Putamen (tissue), 1 donor: ENCODE measurements at regions not wholly inside any gene's neighbourhood (a gene's known extent, or its start where the extent isn't known, plus 50 kb on each side); places are given as distances from the start of the nearest gene placed in this dataset.
"Not testable (repeated sequence)": the region's sequence is repeated elsewhere in the genome, so short reads cannot be mapped to it uniquely, and the experiment has no call there.

Experiments
- DNase-seq: peaks from one replicate; pipeline ENCODE4 v3.0.0-alpha.2; 2016; ENCODE audit warnings: low spot score

DNA sequence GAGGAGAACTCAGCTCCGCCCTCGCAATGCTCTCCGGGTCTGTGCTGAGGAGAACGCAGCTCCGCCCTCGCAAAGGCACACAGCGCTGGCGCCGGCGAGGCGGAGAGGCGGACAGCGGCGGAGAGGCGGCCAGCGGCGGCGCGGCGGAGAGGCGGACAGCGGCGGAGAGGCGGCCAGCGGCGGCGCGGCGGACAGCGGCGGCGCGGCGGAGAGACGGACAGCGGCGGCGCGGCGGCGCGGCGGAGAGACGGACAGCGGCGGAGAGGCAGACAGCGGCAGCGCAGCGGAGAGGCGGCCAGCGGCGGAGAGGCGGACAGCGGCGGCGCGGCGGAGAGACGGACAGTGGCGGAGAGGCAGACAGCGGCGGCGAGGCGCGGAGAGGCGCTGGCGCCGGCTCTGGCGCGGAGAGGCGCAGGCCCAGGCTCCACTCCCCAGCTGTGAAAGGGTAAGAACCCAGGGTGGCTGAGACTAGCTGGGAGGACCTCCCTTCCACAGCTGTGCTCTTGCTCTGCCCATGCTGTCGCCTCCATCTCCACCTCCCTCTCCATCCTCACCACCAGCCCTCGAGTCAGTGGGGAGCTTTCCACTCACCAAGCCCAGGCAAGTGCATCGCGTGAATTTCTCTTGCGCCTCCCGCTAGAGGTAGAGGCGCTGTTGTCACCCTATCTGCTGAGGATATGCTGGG lies 2879.9 kb downstream of the RPIA start:
- DNase-seq: not testable (repeated sequence)

- DNase-seq: not testable (repeated sequence)
These were observed 2881.5 kb downstream of the RPIA start for GRCh38 chr2:91573018-91573417.

- not testable (repeated sequence) for DNase-seq
These were observed 2882.3 kb downstream of the RPIA start for GRCh38 chr2:91573755-91574154.

DNA sequence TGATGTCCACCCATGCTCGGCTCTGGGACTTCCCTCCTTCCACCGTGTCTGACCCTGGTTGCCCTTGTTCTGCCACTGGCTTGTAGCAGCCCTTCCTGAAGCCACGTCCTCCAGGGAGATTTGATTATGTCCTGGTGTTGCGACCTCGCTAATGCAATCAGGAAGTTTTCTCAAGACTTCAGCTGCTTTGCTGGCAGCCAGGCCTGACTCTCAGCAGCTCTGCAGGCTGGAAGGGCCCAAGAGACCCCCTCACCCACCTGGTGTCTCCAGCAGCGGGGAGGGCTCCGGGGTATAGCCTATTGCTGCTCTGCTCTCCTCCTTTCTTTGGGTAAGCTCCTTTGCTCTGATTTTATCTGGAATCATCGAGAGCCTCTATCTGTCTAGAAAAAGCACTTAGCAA lies 2882.8 kb downstream of the RPIA start:
- DNase-seq: not testable (repeated sequence)

DNA sequence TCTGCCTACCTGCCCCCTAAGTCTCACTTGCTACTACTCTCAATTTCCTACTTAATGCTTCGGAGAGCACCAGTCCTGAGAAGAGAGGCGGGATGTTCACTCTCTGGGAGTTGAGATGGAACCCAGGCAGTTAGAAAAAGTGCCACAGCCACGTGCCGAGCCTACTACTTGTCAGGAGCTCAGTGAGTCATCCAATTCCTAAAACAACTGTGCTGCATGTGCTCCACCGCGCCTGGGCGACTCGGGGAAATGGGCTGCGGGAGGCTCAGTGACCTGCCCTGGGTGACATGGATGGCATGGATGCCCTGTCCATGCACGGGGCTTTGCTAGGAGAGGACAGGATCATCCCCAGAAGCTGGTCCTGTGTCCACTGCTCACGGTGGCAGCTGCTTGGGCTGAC lies 2884.2 kb downstream of the RPIA start:
- not testable (repeated sequence) for DNase-seq

- not testable (repeated sequence) for DNase-seq
These were observed 2885.9 kb downstream of the RPIA start for GRCh38 chr2:91577406-91577805.

DNA sequence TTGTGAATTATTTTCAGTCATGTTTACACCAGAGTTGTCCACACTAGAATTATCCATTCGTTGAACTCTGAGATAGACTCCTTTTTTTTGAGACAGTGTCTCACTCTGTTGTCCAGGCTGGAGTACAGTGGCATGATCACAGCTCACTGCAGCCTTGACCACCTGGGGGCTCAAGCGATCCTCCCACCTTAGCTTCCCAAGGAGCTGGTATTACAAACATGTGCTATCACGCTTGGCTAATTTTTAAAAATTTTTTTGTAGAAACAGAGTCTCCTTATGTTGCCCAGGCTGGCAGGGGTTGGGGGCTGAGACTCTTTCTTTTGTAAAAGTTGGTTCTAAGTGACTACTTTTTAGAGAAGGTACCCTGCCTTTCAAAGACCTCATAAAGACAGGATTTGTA lies 2887.2 kb downstream of the RPIA start:
- DNase-seq: not testable (repeated sequence)

DNA sequence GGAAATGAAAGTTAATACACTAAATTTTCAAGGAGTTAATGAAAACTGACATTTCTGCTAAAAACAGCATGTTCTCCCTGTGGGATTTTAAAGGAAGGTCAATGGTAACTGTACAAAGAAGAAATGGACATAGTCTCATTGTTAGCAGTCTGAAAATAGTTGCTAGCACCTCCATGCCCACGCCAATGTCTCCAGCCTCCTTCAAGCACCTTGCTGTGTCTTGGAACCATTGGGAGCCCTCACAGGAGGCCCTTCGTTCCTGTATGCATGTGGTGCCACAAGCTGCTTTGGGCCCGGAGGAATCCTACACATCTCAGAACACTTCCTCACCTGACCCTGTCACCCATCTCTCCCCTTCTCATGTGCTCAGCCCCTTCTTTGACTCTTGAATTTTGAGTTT lies 2888.1 kb downstream of the RPIA start:
- DNase-seq: not testable (repeated sequence)

GRCh38 chr2:91580043-91580442 lies 2888.6 kb downstream of the RPIA start:
- DNase-seq: not testable (repeated sequence)

DNA sequence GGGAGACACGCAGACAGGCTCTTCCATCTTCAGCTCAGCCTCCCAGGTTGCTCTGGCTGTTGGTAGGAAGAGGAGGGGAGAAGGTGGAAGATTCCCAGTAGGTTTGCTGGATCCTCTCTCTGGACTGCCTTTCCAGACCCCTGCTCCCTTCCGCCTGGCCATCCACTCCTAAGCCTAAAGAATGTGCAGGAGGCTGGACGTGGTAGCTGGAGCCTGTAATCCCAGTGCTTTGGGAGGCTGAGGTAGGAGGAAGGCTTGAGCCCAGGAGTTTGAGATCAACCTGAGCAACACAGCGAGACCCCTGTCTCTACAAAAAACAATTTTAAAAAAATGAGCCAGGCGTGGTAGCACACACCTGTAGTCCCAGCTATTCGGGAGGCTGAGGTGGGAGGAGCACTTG lies 2895.6 kb downstream of the RPIA start:
- not testable (repeated sequence) for DNase-seq

DNA sequence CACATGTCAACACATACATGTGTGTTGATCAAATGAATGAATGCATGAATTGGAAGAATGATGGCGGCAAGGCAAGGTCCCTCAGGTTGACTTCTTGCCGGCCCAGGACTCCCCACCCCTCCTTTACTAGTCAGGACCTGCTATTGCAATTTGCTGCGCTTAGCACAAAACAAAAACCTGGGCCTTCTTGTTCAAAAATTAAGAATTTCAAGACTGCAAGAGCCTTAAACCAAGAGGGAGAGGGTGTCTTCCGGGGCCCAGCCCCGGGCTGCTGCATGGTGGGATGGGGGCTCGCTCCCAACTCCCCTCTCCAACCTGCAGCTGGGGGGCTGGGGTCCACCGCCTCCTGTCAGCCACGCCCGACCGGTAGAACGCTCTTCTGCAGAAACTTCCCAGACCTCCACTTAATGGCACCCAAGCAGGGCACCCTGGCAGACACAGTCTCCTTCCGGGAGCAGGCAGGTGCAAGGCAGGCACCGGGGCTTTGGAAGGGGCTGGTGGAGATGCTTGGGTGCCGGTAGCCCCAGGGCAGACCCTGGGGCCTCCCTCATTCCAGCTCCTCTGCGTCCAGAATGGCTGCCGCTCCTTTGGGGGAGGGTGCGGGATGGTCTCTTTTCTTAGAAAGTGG lies 2896.5 kb downstream of the RPIA start:
- DNase-seq: not testable (repeated sequence)

GRCh38 chr2:91588782-91589223 lies 2897.3 kb downstream of the RPIA start:
- DNase-seq: not testable (repeated sequence)

DNA sequence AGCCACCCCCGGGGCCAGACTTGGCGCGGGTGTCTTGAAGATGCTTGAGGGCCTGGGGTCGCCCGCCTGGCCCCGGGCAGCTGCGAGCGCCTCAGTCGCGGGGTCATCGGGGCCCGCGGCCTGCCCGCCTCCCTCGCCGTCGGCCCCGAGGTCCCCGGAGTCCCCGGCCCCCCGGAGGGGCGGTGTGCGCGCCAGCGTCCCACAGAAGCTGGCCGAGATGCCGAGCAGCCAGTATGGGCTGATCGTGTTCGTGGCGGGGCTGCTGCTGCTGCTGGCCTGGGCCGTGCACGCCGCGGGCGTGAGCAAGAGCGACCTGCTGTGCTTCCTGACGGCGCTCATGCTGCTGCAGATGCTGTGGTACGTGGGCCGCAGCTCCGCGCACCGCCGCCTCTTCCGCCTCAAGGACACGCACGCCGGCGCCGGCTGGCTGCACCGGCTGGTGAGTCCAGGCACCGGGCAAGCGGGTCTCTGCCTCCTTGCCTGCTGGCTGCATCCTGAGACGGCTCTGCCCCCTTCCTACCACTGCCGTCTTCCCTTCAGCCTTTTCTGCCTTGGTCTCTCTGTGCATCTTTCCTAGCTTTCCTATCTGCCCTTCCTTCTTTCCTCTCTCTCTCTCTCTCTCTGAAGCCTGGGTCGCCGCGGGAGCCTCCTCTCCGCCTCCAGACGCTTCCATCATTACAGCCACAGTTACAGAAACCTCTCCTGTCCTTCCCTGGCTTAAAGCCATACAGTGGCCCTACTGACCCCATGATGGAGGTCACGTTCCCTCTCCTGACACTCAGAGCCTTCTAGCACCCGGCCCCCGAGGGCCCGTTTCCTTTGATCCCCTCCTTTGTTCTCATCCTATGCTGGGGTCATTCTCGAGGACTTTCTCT lies 2898.2 kb downstream of the RPIA start:
- DNase-seq: not testable (repeated sequence)

DNA sequence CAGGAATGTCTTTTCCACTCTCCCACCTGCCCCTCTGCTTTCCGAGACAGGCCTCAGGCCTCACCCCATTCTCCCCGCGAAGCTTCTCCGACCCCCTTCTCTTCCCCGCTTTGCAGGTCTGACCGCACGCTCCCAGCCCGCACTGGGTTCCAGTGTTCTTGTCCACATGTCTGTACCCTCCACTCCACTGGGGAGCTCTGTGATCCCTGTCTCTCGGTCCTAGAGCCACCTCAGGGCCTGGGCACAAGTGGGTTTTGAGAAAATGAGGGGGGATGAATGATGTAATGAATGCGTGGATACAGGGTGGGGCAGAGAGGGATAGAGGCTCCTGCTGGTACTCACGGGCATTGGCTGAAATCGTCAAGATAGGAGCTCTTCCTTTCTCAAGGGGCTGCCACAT lies 2898.9 kb downstream of the RPIA start:
- DNase-seq: not testable (repeated sequence)

DNA sequence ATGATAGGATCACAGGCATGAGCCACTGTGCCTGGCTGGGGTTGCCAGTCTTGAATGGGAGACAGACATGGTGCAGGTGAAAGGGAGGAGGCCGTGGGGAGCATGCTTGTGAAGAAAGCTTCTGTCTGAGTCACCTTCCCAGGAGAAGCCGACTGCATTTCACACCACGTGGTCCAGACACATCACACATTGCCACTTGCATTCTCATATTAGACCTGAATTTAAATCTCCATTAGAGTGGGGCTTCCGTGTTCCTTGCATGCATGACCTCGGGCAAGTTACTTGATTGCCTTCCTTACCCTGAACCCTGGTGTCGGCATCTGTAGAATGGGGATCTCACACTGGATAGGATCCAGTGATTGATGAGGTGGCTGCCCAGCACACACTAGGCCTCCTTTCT lies 2899.6 kb downstream of the RPIA start:
- DNase-seq: not testable (repeated sequence)

DNA sequence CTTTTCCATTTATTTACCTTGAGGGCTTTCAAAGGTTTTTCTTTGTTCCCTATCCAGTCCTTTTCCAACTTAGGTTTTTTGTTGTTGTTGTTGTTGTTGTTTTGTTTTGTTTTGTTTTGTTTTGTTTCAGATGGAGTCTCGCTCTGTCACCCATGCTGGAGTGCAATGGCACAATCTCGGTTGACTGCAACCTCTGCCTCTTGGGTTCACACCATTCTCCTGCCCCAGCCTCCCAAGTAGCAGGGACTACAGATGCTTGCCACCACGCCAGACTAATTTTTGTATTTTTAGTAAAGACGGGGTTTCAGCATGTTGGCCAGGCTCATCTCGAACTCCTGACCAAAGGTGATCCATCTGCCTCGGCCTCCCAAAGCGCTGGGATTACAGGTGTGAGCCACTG lies 2906.0 kb downstream of the RPIA start:
- DNase-seq: not testable (repeated sequence)

- DNase-seq: not testable (repeated sequence)
These were observed 2907.0 kb downstream of the RPIA start for GRCh38 chr2:91598519-91598918.

GRCh38 chr2:91599000-91599399 lies 2907.5 kb downstream of the RPIA start:
- not testable (repeated sequence) for DNase-seq

GRCh38 chr2:91602860-91603259 lies 2911.4 kb downstream of the RPIA start:
- DNase-seq: not testable (repeated sequence)

DNA sequence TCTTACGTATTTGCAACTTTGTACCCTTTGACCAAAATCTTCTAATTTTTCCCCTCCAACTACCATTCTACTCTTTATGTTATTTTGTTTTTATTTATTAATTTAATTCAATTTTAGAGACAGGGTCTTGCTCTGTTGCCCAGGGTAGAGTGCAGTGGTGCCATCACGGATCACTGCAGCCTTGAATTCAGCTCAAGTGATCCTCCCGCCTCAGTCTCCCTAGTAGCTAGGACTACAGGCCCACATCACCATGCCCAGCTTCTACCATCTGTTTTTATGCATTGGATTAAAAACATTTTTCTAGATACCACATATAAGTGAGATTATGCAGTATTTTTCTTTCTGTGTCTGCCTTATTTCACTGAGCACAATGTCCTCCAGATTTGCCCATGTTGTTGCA lies 2912.5 kb downstream of the RPIA start:
- DNase-seq: not testable (repeated sequence)

GRCh38 chr2:91604629-91605028 lies 2913.2 kb downstream of the RPIA start:
- DNase-seq: not testable (repeated sequence)

GRCh38 chr2:91623739-91624138 lies 2932.3 kb downstream of the RPIA start:
- not testable (repeated sequence) for DNase-seq
